ENCODE measurements at regions not wholly inside any gene's neighbourhood (a gene's known extent, or its start where the extent isn't known, plus 50 kb on each side); places are given as distances from the start of the nearest gene placed in this dataset.

GRCh38 chr10:3418926-3419325 lies 246.3 kb upstream of the PITRM1 start:
- no peaks in the 10 kb centered on the region for H3K36me3 ChIP-seq (ENCODE audit: low read depth, missing control alignments)
- WGBS, 2 donors, result 78% methylated on average over 9 to 12 of the region's 12 CpGs
- intact Hi-C loops (cut with DNase I; ENCODE audit: low total_unique reads), result no loop called here
- no peaks in the 10 kb centered on the region for H3K4me1 ChIP-seq
- H3K27ac ChIP-seq, result no peak overlapping the region
- TF ChIP-seq POLR2A (IDR thresholded peaks at IDR 0.05), result no peak
- TF ChIP-seq, protein P1, sequence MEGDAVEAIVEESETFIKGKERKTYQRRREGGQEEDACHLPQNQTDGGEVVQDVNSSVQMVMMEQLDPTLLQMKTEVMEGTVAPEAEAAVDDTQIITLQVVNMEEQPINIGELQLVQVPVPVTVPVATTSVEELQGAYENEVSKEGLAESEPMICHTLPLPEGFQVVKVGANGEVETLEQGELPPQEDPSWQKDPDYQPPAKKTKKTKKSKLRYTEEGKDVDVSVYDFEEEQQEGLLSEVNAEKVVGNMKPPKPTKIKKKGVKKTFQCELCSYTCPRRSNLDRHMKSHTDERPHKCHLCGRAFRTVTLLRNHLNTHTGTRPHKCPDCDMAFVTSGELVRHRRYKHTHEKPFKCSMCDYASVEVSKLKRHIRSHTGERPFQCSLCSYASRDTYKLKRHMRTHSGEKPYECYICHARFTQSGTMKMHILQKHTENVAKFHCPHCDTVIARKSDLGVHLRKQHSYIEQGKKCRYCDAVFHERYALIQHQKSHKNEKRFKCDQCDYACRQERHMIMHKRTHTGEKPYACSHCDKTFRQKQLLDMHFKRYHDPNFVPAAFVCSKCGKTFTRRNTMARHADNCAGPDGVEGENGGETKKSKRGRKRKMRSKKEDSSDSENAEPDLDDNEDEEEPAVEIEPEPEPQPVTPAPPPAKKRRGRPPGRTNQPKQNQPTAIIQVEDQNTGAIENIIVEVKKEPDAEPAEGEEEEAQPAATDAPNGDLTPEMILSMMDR (IDR thresholded peaks at IDR 0.05), result no peak
- no peaks in the 10 kb centered on the region for H3K9me3 ChIP-seq
- H3K27me3 ChIP-seq, result no peaks in the 10 kb centered on the region
- no peak for DNase-seq
- H3K4me3 ChIP-seq, result no peak overlapping the region

DNA sequence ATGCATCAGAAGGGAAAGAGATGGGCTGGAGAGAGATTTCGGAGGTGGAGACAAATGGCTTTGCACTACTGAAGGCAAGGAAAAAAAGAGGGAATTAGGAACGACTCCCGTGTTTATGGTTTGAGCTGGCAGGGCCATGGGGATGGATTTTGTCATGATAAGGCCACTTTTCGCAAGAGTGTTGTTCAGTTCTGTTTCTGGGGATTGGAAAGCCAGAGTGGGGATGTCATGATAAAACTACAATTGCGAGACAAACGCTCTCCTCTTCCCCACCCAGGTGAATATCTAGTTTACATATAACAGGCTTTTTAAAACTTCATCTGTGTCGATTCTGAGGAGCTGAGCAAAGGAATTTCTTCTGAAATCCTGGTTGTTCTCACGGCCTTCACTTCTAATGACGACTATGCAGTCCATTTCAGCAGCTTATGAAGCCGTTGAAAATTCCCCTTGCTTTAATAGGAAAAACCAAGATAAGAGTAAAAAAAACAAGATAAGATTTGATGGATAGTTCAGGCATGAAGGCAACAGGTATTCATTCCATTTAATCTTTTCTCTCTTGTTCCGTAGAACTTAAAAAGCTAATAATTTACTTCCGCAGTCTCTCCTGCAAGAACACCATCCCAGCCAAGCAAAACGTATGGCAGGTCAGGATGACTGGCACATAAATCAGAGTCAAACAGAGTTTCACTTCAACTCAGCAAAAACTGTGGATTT lies 245.6 kb upstream of the PITRM1 start:
- Histone ChIP-seq H3K36me3 (ENCODE audit: low read depth, missing control alignments) (no peaks in the 10 kb centered on the region), H3K9me3 (no peaks in the 10 kb centered on the region), H3K27me3 (no peaks in the 10 kb centered on the region), H3K27ac (no peak overlapping the region), H3K4me1 (no peaks in the 10 kb centered on the region), H3K4me3 (no peak overlapping the region)
- 81 to 83% methylated on average over 13 of the region's 13 CpGs for WGBS, 2 donors
- no peak for DNase-seq
- intact Hi-C loops (cut with DNase I; ENCODE audit: low total_unique reads), result no loop called here
- no peak for TF ChIP-seq POLR2A (IDR thresholded peaks at IDR 0.05)
- TF ChIP-seq, protein P1 (IDR thresholded peaks at IDR 0.05), result no peak

DNA sequence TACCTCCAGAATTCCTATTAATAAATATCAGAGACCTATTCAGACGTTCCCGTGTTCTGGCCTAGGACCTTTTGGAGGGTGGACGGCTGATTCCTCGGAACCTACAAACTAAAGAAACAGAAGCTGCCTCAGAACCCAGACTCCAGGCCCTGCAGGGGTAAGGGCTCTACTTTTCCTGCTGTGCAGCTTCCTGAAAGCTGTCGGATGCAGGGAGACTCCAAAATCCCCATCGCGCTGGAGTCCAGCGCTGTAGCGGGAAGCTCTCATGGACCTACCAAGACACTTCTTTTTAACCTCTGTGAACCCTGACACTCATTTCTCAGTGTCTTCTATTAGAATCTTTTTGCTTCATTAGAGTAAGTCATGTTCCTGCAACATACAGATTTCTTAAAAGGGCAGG lies 244.5 kb upstream of the PITRM1 start:
- H3K36me3 ChIP-seq (ENCODE audit: low read depth, missing control alignments), result no peaks in the 10 kb centered on the region
- intact Hi-C loops (cut with DNase I; ENCODE audit: low total_unique reads), result no loop called here
- no peaks in the 10 kb centered on the region for H3K27me3 ChIP-seq
- no peak for DNase-seq
- H3K4me1 ChIP-seq, result no peaks in the 10 kb centered on the region
- 91 to 95% methylated on average over 9 of the region's 9 CpGs for WGBS, 2 donors
- TF ChIP-seq, protein P1 (IDR thresholded peaks at IDR 0.05), result no peak
- TF ChIP-seq POLR2A (IDR thresholded peaks at IDR 0.05), result no peak
- H3K4me3 ChIP-seq, result no peak overlapping the region
- H3K9me3 ChIP-seq, result no peaks in the 10 kb centered on the region
- no peak overlapping the region for H3K27ac ChIP-seq

- TF ChIP-seq, protein P1 (IDR thresholded peaks at IDR 0.05), result no peak
- TF ChIP-seq POLR2A (IDR thresholded peaks at IDR 0.05), result no peak
- H3K27ac ChIP-seq, result no peak overlapping the region
- no peaks in the 10 kb centered on the region for H3K4me1 ChIP-seq
- H3K27me3 ChIP-seq, result no peaks in the 10 kb centered on the region
- DNase-seq, result no peak
- intact Hi-C loops (cut with DNase I; ENCODE audit: low total_unique reads), result no loop called here
- 77 to 83% methylated on average over 15 to 17 of the region's 17 CpGs for WGBS, 2 donors
- H3K9me3 ChIP-seq, result no peaks in the 10 kb centered on the region
- no peak overlapping the region for H3K4me3 ChIP-seq
- no peaks in the 10 kb centered on the region for H3K36me3 ChIP-seq (ENCODE audit: low read depth, missing control alignments)
Observed at GRCh38 chr10:3415878-3416605, 243.5 kb upstream of the PITRM1 start.
